GM21737 (cell line): ENCODE measurements at regions not wholly inside any gene's neighbourhood (a gene's known extent, or its start where the extent isn't known, plus 50 kb on each side); places are given as distances from the start of the nearest gene placed in this dataset.

Experiments used
- ATAC-seq: cut with Tn5 transposase; IDR thresholded peaks from one replicate; pipeline ENCODE4 v1.9.1; 2021; ENCODE audit warnings: mild to moderate bottlenecking, moderate library complexity; ENCODE audit not compliant: unreplicated experiment

- no peak for ATAC-seq
These were observed 254.0 kb downstream of the TMA16 start for GRCh38 chr4:163748449-163748848.

GRCh38 chr4:163755013-163755412 is 260.5 kb downstream of the TMA16 start:
- ATAC-seq: peak; percentile 62

- no peak for ATAC-seq
These were observed 262.7 kb downstream of the TMA16 start for GRCh38 chr4:163757219-163757618.

- ATAC-seq: no peak
These were observed 263.5 kb downstream of the TMA16 start for GRCh38 chr4:163758032-163758431.

- ATAC-seq: no peak
These were observed 268.3 kb downstream of the TMA16 start for GRCh38 chr4:163762741-163763140.

- no peak for ATAC-seq
These were observed 270.1 kb downstream of the TMA16 start for GRCh38 chr4:163764569-163764968.

GRCh38 chr4:163768014-163768413 is 273.5 kb downstream of the TMA16 start:
- no peak for ATAC-seq

GRCh38 chr4:163772238-163772637 is 277.7 kb downstream of the TMA16 start:
- no peak for ATAC-seq

GRCh38 chr4:163773940-163774339 is 279.4 kb downstream of the TMA16 start:
- ATAC-seq: no peak

GRCh38 chr4:163776957-163777356 is 282.5 kb downstream of the TMA16 start:
- no peak for ATAC-seq

- ATAC-seq: no peak
These were observed 287.2 kb downstream of the TMA16 start for GRCh38 chr4:163781726-163782125.

GRCh38 chr4:163790231-163790630 is 295.7 kb downstream of the TMA16 start:
- no peak for ATAC-seq

- no peak for ATAC-seq
These were observed 301.4 kb downstream of the TMA16 start for GRCh38 chr4:163795885-163796284.

- ATAC-seq: no peak
These were observed 309.5 kb downstream of the TMA16 start for GRCh38 chr4:163804001-163804400.

GRCh38 chr4:163806653-163807052 is 312.2 kb downstream of the TMA16 start:
- no peak for ATAC-seq

GRCh38 chr4:163808011-163808410 is 313.5 kb downstream of the TMA16 start:
- ATAC-seq: no peak

GRCh38 chr4:163810755-163811154 is 316.3 kb downstream of the TMA16 start:
- ATAC-seq: no peak

GRCh38 chr4:163815776-163816175 is 321.3 kb downstream of the TMA16 start:
- peak; percentile 71 for ATAC-seq

GRCh38 chr4:163816494-163816893 is 322.0 kb downstream of the TMA16 start:
- no peak for ATAC-seq

- no peak for ATAC-seq
These were observed 324.2 kb downstream of the TMA16 start for GRCh38 chr4:163818673-163819072.

GRCh38 chr4:163833669-163834068 is 339.2 kb downstream of the TMA16 start:
- no peak for ATAC-seq

- no peak for ATAC-seq
These were observed 351.5 kb downstream of the TMA16 start for GRCh38 chr4:163846008-163846407.

- no peak for ATAC-seq
These were observed 357.8 kb downstream of the TMA16 start for GRCh38 chr4:163852246-163852645.

GRCh38 chr4:163857903-163858302 is 363.4 kb downstream of the TMA16 start:
- no peak for ATAC-seq
